HEK293 (cell line): ENCODE measurements at regions not wholly inside any gene's neighbourhood (a gene's known extent, or its start where the extent isn't known, plus 50 kb on each side); places are given as distances from the start of the nearest gene placed in this dataset.

Experiments
- ZNF121 ChIP-seq: fragments of 450-650 bp; formaldehyde crosslinking; IDR thresholded peaks from 2 replicates; pipeline ENCODE4 v1.5.1; 2016; ENCODE audit warnings: missing biosample characterization, missing genetic modification characterization
- ZNF274 ChIP-seq, 2 experiments: fragments of 200-500 bp in 1 of 2; fragments of 450-650 bp in 1 of 2; sonication (Bioruptor generic) in 1 of 2; formaldehyde crosslinking in 1 of 2; IDR thresholded peaks; 2 replicates each; pipeline versions ENCODE4 v1.5.1 to v1.6.1; 2014 to 2016; ENCODE audit warnings: borderline replicate concordance in 1 of 2, inconsistent platforms in 1 of 2, low read length in 1 of 2, missing biosample characterization in 1 of 2, missing genetic modification characterization in 1 of 2
- ZNF658 ChIP-seq: fragments of 450-650 bp; formaldehyde crosslinking; IDR thresholded peaks from 2 replicates; pipeline ENCODE4; 2016; ENCODE audit warnings: missing biosample characterization, missing genetic modification characterization
- ZSCAN30 ChIP-seq: fragments of 450-650 bp; IDR thresholded peaks from 2 replicates; pipeline ENCODE4 v1.5.1; 2018; ENCODE audit warnings: missing biosample characterization, mild to moderate bottlenecking, missing genetic modification characterization, moderate library complexity
- TF ChIP-seq, protein P1 (sequence below): fragments of 450-650 bp; formaldehyde crosslinking; IDR thresholded peaks from 2 replicates; pipeline ENCODE4 v1.5.1; 2016; ENCODE audit warnings: missing biosample characterization, missing genetic modification characterization
- TF ChIP-seq, protein P2 (sequence below): fragments of 450-650 bp; formaldehyde crosslinking; IDR thresholded peaks from 2 replicates; pipeline ENCODE4 v1.5.1; 2016; ENCODE audit warnings: missing biosample characterization, missing genetic modification characterization

GRCh38 chr10:118392761-118393160, 50.6 kb upstream of the FAM204A start:
- TF ChIP-seq, protein P1, sequence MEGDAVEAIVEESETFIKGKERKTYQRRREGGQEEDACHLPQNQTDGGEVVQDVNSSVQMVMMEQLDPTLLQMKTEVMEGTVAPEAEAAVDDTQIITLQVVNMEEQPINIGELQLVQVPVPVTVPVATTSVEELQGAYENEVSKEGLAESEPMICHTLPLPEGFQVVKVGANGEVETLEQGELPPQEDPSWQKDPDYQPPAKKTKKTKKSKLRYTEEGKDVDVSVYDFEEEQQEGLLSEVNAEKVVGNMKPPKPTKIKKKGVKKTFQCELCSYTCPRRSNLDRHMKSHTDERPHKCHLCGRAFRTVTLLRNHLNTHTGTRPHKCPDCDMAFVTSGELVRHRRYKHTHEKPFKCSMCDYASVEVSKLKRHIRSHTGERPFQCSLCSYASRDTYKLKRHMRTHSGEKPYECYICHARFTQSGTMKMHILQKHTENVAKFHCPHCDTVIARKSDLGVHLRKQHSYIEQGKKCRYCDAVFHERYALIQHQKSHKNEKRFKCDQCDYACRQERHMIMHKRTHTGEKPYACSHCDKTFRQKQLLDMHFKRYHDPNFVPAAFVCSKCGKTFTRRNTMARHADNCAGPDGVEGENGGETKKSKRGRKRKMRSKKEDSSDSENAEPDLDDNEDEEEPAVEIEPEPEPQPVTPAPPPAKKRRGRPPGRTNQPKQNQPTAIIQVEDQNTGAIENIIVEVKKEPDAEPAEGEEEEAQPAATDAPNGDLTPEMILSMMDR = no peak
- TF ChIP-seq ZNF274 (IDR thresholded peaks at IDR 0.05; ENCODE audit: low read length) (no peak), ZNF274 (tag by site-specific recombination; IDR thresholded peaks at IDR 0.05; ENCODE audit: borderline replicate concordance) (no peak), ZSCAN30 (tag by site-specific recombination) (no peak), ZNF121 (no peak), ZNF658 (tag by site-specific recombination) (no peak)
- TF ChIP-seq, protein P2, sequence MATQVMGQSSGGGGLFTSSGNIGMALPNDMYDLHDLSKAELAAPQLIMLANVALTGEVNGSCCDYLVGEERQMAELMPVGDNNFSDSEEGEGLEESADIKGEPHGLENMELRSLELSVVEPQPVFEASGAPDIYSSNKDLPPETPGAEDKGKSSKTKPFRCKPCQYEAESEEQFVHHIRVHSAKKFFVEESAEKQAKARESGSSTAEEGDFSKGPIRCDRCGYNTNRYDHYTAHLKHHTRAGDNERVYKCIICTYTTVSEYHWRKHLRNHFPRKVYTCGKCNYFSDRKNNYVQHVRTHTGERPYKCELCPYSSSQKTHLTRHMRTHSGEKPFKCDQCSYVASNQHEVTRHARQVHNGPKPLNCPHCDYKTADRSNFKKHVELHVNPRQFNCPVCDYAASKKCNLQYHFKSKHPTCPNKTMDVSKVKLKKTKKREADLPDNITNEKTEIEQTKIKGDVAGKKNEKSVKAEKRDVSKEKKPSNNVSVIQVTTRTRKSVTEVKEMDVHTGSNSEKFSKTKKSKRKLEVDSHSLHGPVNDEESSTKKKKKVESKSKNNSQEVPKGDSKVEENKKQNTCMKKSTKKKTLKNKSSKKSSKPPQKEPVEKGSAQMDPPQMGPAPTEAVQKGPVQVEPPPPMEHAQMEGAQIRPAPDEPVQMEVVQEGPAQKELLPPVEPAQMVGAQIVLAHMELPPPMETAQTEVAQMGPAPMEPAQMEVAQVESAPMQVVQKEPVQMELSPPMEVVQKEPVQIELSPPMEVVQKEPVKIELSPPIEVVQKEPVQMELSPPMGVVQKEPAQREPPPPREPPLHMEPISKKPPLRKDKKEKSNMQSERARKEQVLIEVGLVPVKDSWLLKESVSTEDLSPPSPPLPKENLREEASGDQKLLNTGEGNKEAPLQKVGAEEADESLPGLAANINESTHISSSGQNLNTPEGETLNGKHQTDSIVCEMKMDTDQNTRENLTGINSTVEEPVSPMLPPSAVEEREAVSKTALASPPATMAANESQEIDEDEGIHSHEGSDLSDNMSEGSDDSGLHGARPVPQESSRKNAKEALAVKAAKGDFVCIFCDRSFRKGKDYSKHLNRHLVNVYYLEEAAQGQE (tag by site-specific recombination) = no peak
